HG02884 (cell line): ENCODE measurements at regions not wholly inside any gene's neighbourhood (a gene's known extent, or its start where the extent isn't known, plus 50 kb on each side); places are given as distances from the start of the nearest gene placed in this dataset.
"Not testable (repeated sequence)": the region's sequence is repeated elsewhere in the genome, so short reads cannot be mapped to it uniquely, and the experiment has no call there.

Experiments used
- ATAC-seq: cut with Tn5 transposase; IDR thresholded peaks from one replicate; pipeline ENCODE4 v1.9.1; 2021; ENCODE audit warnings: mild to moderate bottlenecking, moderate library complexity; ENCODE audit not compliant: unreplicated experiment

DNA sequence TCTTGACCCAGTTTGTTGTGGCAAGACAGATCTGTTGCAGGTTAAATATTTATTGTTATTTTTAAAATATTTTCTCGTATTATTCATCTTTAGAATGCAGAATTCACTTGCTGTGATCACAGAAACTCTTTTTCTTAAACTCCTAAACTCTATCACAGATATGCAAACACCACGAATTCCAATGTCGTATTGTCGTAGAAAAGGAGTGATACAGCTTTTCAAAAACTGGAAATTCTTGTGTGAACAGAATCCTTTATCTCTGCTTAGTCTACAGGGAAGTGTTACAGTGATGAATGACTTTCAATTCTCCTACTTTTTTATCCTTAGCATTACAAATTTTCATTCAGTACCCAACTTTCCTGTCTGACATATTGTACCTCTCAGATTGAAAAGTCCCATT, 1329.5 kb upstream of the B3GALT2 start:
- ATAC-seq, result no peak

DNA sequence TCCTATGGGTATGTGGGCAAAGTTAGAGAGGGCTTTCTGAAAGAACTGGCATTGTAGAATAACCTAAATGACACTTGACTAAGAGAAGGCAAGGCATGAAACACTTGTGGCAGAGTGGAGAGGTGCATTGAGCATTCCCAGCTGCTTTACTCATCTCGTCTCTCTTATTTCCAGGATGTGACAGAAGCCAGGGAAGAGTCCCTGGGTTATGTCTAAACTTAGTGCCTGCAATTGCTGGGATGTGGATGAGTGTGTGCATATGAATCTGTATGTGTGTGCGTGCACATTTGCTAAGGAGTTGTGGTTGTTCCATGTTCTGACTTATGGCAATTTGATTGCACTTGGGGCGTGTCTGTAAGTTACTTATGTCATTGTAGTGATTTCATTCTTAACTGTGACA, 1326.5 kb upstream of the B3GALT2 start:
- ATAC-seq, result no peak

DNA sequence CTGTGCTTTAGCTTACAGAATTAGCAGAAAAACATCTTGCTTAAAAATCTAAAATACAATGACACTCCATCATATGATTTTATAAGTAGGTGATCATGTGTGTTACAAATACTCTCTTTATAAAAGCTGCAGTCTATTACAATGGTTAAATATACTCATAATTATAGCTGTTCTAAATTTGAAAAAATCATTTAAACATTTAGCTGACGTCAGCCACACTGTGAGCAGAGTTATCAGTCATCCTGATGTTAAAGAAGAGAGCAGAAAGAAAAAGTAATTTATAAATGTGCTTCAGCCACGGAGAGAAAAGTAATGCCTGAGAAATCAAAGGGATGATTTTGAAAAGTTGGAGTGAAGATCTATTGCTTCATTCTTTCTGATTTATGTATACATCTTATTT, 1325.9 kb upstream of the B3GALT2 start:
- ATAC-seq, result no peak

DNA sequence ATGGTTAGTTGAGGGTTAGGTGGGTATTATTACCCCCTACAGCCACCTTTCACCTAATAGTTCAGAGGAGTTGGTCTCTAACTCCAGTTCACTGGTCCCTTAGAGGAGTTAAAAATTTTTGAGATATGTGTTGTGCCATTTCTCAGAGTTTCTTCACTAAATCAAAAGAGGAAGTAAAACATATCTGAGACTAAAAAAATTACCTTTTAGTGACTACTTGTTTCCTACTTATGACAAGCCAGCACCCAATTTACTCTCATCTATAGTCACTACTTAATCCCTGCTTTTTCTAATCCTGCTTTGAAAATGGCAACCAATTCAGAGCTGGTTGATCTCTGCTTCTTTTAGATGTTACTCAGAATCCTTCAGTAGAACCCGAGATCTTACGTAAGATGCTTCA, 1316.8 kb upstream of the B3GALT2 start:
- ATAC-seq, result peak; percentile 58

DNA sequence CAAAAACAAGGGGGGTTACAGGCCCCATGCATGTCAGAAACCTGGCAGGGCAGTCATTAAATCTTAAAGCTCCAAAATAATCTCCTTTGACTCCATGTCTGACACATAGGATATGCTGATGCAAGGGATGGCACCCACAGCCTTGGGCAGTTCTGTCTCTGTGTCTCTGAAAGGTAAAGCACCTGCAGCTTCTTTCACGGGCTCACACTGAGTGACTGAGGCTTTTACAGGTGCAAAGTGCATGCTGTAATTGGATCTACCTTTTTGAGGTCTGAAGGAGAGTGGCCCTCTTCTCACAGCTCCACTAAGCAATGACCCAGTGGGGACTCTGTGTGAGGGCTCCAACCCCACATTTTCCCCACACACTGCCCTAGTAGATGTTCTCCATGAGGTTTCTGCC, 1309.0 kb upstream of the B3GALT2 start:
- ATAC-seq, result no peak

DNA sequence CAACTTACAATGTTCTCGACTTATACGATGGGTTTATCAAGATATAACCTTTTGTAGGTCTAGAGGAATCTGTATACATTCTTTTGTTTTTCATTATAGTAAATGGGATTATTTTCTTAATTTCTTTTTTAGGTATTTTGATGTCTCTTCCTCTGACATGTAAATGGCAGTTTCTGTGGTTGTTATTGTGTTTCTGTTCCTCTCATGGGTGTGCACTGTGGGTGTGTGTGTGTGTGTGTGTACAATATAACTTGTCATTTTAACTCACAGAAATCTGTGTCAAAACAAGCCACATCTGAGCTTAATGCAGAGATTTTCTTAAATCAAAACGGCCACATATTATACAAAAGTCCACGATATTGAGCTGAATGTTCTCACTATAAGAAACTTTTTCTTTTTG, 1300.8 kb upstream of the B3GALT2 start:
- no peak for ATAC-seq

DNA sequence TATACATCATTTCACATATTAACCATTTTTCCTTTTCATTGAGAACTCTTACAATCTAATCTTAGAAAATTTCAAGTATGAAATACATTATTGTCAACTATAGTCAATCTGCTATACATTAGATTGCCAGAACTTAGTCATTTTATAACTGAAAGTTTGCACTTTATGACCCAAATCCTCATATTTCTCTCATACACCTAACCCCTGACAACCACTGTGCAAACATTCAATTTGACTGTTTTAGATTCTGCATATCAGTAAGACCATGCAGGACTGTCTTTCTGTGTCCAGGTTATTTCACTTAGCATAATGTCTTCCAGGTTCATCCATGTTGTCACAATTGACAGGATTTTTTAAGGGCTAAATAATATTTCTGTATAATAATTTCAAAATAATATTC, 1299.0 kb upstream of the B3GALT2 start:
- ATAC-seq, result no peak

DNA sequence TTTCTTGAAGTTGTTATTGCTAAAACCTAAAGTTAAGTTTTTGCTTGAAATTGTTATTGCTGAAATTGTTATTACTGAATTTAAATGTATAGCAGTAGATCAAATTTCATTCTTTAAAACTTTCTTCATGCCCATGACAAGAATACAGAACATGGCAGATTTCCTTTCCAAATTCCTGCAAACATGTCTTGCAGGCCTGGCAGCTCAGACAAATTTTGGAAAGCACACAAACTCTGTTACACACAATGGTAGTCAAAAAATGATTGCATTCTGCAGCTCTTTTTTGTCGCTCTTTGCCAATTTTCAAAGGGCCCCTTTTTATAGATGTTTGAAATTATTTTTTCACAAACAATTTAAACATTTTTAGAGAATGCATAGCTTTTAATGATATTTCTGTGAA, 1292.3 kb upstream of the B3GALT2 start:
- ATAC-seq, result no peak

DNA sequence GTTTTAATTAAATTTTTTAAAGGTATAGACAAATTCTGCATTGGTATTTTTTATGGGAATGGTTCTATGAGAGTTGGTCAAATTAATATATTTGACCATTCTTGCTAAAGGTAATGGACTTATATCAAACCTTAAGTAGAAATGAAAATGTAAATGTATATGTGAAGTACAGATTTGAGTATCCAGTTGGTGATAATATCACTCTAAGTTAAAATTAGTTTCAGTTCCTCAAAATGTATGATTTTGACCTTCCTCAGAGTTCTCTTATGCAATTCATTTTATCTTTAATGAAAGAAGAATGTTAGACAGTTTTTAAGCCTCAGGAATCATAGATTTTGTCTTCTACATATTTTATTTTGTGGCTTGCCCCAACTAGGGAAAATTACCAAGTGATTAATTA, 1291.5 kb upstream of the B3GALT2 start:
- peak; percentile 98 for ATAC-seq

DNA sequence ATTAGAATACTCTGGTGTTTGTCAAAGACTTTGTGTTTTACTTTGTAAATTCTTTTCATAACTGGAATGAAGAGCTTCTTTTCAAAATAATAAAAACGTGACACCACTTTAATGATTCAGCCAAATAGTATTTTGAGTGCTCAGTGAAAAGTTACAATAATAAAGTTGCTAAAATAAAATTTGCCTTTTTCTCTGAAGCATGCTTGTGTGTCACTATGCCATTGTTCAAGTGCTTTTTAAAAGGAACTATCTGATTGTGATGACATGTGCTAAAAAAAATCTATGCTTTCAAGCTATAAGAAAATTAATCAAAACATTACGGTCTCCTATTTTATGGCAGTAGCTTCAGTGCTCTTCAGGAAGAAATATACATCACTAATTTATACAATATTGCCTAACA, 1290.5 kb upstream of the B3GALT2 start:
- no peak for ATAC-seq

DNA sequence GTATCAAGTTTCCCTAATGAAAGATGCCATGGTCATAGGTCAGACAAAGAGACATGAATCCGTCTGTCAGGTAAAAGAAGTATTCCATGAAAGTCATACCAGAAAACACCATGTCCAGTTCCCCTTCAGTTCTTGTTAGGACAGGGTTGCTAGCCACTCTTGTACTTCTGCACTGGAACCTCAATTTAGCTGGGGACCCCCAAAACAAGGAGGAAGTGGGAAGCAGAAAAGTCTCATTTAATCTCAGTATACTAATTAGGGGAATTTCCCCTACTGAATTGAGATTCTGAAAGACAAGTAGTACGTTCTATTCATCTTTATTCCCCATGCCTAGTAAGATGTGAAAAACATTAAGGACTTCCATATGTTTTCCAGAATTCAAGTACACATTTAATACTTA, 1289.9 kb upstream of the B3GALT2 start:
- no peak for ATAC-seq

DNA sequence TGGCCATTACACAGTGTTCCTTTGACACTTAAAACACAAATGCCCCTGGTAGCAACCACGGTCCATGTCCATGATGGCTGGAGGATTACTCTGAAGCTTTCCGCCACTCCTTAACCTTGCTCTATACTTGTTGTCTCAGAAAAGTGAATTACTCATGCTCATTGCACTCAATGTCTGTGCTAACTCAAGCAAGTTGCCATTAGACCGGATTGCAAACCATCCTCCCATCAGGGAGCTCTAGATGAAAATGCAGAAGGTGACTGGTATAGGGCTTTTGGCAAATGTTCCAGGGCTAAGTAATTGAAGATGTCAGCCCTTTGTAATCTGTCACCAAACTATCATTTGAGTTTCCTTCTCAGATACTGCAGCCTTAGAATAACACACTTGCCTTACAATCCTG, 1288.3 kb upstream of the B3GALT2 start:
- ATAC-seq, result no peak

DNA sequence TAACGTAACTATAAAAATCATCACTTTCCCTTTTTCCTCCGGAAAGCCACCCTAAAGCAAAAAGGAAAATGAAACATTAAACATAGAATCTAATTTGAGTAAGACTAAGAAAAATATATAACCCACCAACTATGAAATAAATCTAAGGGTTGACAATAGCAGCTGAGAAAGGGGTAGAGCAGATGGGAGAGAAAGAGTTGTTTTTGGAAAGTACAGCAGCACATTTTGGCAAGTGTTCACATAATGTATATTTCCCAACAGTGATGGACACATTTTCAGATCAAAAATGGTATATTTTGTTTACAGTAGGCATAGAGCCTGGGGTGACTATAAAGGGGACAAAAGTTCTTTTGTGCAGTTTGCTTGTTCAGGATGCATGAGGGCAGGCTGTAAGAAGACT, 1287.4 kb upstream of the B3GALT2 start:
- no peak for ATAC-seq

DNA sequence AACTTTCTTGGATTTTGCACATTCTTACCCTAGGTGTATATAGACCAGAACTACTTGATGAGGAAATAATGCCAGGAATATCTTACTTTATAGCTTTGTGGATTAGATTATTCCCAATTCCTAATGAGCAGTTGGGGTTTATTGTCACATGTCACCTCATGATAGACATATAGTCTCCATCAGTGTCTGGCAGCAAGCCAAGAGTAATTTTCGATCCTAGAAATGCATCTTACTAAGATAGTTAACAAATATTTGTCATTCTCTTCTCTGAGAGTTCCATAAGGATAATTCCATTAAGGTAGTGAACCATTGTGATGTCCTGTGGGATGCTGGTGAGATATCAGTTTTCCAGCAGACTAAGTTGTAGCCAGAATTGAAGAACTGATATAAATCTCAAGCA, 1282.9 kb upstream of the B3GALT2 start:
- no peak for ATAC-seq

DNA sequence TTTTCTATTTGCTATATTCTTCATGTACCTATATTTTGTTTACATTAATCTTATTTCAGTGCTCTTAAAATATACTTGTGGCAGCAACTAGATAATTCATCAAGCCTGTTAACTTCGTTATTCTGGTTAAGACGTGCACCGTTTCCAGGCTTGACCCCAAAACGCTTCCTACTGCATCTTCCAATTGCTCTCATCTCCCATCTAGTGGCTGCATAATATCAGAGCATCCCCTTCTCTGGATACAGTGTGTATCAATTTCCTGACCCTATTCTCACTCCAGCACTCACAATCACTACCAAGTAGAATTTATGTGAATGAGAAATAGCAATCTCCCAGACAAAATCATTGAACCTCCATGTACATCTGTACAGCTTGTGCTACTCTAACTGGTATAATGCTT, 1280.3 kb upstream of the B3GALT2 start:
- ATAC-seq, result no peak

DNA sequence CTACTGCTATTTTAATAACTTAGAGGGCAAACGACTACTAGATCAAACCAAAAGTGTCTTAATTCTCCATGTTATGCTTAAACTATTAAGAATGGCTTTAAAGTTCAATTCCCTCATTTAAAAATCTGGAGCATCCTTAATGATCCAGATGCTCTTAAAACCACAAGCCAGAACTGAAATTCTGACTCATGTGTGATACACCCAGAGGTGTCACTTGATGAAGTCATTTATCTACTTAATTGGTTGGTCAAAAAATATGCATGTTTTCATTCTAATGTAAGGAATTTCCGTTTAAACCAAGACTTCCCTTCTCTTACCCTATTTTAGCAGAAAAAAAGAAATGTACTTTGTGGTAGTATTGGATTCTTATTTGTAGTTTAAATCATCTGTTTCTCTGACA, 1261.2 kb upstream of the B3GALT2 start:
- ATAC-seq, result no peak

DNA sequence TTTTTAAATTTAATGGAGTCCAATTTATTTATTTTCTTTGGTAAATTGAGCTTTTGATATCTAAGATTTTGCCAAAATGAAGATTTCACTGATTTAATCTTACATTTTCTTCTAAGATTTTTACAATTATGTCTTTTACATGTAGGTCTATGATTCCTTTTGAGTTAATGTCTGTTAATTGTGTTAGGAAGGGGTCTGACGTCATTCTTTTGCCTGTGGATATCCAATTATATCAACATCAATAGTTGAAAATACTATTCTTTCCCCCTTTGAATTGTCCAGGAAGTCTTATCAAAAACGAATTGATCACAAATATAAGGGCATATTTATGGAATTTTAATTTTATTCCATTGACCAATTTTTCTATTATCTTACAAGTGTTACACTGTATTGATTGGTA, 1258.8 kb upstream of the B3GALT2 start:
- no peak for ATAC-seq

DNA sequence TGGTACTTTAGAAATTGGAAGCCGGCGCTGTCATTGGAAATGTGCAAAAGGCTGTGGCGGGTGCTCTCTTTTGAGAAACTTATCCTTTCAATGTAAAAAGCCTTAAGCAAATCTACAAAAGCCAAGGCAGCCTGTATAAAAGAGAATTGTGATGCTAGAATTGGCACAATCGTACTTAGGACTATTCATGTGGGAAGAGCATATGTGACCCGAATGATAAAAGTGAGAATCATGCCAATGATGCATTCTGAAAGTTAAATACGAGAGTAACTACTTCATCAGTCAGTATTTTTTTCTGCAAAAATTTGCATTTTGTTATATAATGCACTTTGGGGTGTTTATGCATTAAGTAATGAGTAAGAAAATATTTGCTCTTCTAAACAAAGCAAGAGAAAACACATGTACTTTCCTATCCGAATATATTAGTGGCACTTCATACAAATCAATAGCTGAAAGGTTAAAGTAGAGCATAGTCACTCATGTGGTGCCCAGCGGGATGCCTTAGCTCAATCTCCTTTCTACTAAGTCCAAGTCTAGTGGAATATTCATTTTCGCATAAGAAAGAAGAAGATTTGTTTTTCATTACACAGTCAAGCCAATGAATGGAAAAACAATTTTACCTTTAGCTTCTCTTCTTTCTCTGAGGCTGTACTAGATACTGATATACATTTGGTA, 1256.6 kb upstream of the B3GALT2 start:
- no peak for ATAC-seq

DNA sequence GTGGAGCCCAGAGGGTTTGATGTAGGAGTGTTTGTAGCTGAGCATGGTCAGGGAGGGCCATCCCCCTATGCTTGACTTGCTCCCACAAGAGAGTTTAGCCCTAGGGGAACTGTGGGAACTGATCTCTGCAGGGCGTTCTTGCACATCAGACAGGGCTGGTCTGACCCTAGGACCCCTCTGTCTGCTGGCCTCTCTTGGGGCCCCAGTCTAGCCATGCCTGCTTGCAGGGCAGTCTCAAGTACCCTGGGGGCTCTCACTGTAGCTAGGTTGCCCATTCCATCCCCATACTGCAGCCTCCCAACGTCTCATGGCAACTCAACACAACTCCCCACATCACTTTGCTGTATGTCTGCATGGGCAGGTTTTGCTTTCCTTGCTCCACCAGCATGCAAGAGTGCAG, 1250.7 kb upstream of the B3GALT2 start:
- ATAC-seq, result no peak

DNA sequence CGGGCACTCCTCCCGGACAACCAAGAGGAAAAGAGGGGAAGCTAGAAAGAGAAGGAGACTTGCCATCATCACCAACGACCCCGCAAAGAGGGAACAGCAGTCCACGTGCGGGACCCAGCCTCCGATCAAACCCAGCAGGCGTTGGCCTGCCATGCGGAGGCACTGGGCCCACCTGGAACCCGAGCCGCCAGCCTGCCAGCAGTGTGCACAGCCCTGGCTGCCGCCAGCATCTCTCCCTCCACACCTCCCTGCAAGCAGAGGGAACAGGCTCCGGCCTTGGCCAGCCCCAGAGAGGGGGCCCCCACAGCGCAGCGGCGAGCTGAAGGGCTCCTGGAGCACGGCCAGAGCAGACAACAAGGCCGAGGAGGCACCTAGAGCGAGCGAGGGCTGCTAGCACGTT, 1244.7 kb upstream of the B3GALT2 start:
- no peak for ATAC-seq

DNA sequence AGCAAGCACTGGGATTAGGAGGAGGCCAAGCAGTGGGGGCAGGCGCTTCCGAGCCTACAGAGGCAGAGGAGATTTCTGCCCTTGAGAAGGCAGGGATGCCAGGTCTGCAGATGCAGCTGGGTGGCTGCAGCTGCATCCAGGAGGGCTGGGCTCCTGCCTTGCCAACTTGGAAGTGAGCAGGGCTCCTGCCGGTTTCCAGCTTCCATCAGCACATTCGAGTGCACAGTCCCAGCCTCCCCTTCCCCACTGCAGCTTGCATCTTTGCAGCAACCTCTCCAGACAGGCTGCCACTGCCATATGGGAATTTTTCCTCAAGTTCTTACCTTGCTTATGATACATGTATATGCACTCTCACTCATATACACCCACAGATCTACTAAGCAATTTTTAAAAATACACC, 1234.3 kb upstream of the B3GALT2 start:
- ATAC-seq, result no peak

DNA sequence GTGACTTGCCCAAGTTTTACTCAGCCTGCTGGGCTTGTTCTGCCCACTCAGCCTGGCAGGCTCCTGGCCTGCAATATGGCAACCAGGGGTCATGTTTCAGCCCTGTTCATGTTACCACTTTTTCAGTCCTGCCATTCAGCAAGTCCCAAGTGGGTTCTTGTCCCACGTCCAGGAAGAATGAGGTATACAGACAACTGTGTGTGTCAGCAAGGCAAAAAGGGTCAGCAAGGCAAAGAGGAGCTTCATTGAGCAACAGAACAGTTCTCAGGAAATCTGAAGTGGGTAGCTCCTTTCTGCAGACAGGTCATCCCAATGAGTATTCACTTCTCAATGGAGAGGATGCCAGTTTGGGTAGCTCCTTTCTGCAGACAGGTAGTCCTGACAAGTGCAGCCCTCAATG, 1233.3 kb upstream of the B3GALT2 start:
- ATAC-seq, result no peak

DNA sequence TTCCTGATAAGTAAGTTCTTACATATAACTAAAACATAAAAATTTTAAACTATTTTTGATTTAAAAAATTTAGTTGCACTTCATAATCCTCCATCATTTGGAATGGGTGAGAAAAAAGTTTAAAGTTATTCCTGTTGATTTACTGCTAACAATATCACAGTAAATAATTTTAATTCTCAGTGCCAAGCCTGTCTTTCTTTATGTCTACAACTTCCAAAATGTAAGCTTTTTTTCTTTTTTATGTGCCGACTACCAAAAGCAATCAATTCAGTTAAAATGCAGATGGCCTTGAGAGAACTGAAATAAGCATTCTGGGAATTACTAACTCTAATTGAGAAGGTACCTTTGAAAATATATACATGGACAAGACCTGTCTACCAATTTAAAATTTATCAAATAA, 1224.3 kb upstream of the B3GALT2 start:
- ATAC-seq, result no peak

DNA sequence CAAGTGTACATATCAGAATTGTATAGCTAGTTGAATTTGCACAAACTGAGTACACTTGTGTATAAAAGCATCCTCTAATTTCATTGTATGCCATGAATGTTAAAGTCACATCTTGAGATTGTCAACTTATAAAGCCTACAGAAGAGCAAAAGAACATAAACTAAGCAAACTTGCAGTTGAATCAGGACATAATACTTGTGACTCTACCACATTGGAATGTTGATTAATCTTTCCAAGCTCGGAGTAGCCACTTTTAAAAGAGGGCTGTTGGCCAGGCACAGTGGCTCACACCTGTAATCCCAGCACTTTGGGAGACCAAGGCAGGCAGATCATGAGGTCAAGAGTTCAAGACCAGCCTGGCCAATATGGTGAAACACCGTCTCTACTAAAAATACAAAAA, 1220.8 kb upstream of the B3GALT2 start:
- not testable (repeated sequence) for ATAC-seq
